HG03575 (cell line): ENCODE measurements at regions not wholly inside any gene's neighbourhood (a gene's known extent, or its start where the extent isn't known, plus 50 kb on each side); places are given as distances from the start of the nearest gene placed in this dataset.

Source experiments
- ATAC-seq: cut with Tn5 transposase; IDR thresholded peaks from one replicate; pipeline ENCODE4 v1.9.1; 2021; ENCODE audit not compliant: unreplicated experiment, insufficient number of reproducible peaks, low FRiP score; ENCODE audit errors: extremely low read depth

DNA sequence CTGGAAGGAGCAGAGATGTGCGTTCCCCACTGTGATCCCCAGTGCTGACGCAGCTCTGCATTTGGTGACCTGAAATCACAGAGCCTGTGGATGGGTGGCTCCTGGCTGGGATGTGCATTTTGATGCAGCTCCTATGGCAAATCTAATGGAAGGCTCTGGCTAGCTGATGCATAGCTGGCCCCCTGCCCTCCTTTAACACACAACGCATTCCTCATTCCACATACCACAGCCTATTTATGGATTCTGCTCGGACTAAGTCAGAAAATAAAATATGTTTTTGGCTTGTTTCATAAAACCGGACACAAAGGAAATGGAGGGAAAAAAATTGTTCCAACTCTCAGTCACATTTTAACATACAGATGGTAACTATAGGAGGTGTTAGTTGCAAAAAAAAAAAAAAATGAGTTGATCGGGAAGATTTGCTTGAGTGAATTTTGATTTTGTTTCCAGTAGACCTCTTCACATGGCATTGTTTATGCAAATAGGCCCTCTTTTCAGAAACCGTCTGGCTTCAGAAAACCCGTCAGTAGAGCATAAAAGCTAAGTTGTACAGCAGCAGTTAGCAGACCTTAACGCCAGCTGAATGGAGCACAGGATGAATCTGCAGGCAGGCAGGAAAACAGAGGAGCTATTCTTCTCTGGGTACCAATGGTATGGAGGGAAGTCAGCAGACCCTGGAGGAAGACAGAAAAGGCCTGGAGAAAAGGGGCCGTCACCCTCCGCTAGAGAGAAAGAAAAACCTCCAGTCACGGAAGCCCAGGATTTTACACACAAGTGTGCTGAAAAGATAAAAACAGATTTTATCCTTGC, 215.4 kb downstream of the HDGFL1 start:
- ATAC-seq = no peak

DNA sequence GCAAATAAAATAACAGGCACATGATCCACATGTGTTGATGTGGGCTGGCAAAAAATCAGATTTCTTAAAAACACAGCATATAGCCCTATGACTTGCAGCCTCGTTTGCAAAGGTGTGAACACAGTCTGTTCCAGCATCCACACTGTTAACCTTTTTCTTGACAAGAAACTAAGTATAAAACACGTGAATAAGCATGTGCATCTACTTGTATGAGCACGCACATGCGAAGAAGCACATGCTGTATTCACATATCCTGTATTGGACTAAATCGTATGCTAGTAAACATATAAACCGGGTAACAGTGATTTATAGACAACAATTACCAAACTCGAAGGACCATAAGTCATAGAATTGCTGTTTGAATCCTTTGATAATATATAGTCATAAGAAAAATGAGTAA, 218.7 kb downstream of the HDGFL1 start:
- no peak for ATAC-seq

DNA sequence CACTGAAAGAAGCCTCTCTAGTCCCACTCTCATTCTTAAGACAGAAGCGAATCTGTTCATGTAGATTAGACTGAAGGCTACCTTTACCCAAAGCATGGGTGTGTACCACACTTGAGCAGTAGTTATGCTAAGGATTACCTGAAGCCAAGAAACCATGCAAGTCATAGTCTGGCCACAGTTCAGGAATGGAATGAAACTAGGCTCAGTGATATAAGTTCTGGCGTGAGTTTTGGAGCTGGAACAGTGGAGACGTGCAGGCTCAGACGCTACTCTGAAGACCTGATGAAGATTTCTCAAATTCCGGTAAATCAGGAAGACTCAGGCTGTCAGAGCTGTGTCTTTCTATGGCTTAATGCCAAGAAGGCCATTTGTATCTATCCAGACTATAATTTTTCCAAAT, 219.9 kb downstream of the HDGFL1 start:
- ATAC-seq = no peak

GRCh38 chr6:22794844-22795243, 225.5 kb downstream of the HDGFL1 start:
- ATAC-seq = no peak

GRCh38 chr6:22800451-22800850, 231.1 kb downstream of the HDGFL1 start:
- ATAC-seq = no peak

- no peak for ATAC-seq
Measured at GRCh38 chr6:22801831-22802230, 232.5 kb downstream of the HDGFL1 start.

DNA sequence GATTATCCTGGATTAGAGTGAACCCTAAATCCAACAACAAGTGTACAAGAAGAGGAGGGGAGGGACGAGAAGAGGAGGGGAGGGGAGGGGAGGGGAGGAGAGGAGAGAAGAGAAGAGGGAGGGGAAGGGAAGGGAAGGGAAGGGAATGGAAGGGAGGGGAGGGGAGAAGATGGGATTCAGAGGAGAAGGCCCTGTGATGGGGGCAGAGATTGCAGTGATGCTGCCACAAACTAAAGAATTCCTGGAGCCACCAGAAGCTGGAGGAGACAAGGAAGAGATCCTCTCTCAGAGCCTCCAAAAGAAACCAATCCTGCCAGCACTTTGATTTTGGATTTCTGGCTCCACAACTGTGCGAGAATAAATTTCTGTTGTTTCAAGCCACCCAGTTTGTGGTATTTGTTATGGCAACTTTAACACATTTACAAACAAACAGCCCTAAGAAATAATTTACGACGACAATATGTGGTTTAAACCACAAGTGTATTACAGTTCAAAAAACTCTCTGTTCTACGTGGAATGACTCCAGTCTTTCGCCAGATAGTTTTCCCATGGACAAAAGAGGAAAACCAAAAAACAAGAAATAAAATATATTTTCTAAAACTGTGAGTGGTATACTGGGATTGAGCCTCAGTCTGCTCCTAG, 235.4 kb downstream of the HDGFL1 start:
- no peak for ATAC-seq

DNA sequence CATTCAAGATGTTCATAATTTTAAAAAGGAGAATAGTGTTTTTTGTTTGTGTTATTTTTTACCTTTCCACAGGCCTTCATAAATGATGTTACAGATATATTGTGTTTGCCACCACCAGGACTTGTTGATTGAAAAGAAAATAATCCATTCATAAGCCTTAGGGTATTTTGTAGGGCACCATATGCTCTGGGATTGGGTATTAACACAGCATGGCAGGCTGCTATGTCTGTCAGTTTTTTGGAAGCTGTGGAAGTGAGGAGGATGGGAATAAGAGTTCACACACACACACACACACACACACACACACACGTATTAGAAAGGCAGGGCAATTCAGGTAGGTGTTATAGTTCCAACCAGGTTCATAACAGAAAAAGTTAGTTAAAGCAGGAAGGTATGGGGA, 237.9 kb downstream of the HDGFL1 start:
- no peak for ATAC-seq

- ATAC-seq = no peak
Measured at GRCh38 chr6:22807818-22808217, 238.5 kb downstream of the HDGFL1 start.

GRCh38 chr6:22808466-22808865, 239.1 kb downstream of the HDGFL1 start:
- no peak for ATAC-seq

GRCh38 chr6:22809370-22809769, 240.0 kb downstream of the HDGFL1 start:
- no peak for ATAC-seq

- no peak for ATAC-seq
Measured at GRCh38 chr6:22819209-22819608, 249.8 kb downstream of the HDGFL1 start.

DNA sequence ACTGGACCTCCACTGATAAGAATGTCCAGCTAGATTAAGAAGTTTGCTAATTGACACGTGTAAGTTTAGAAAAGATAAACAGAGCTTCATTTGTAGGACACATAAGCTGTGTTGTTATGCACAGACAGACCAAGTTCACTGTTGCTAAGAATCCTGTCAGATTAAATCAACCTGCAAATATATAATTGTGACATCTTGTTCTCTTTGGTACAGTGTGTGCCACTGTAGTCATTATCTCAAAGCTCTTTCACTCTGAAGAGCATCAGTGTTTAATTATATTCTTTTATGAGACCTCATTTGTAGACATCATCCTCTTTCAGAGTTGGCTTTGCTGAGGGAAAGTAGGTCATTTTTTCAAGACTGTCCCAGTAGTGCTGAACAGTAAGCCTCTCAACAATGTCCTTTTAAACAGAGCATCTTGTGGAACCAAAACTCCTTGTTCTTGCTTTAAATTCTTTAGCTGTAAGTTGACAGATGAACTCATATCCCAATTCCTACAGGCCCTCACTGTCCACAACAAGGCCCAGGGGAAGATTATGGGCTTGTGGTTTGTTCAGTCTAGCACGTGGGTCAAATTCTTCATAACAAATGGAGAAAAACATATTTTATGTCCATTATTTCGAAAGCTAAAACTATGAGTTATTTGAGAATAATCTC, 252.4 kb downstream of the HDGFL1 start:
- no peak for ATAC-seq

DNA sequence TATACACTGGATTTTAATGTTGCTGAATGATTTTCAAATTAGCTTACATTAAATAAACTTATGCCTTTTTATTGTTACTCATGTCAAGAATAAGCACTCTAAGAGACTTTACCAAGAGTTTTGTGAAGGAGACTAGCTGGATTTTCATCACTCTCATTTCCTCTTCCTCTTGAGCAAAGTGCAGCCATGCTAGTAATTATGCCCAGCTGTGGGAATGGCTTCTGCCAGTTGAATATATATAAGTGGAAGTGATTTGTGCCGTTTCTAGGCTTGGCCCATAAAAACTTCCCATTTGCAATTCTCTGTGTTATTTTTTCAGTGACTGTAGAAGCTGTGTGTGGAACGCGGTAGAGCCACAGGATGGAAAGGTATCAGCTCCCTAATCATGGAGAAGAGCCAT, 255.8 kb downstream of the HDGFL1 start:
- ATAC-seq = no peak

GRCh38 chr6:22826961-22827360, 257.6 kb downstream of the HDGFL1 start:
- ATAC-seq = no peak

DNA sequence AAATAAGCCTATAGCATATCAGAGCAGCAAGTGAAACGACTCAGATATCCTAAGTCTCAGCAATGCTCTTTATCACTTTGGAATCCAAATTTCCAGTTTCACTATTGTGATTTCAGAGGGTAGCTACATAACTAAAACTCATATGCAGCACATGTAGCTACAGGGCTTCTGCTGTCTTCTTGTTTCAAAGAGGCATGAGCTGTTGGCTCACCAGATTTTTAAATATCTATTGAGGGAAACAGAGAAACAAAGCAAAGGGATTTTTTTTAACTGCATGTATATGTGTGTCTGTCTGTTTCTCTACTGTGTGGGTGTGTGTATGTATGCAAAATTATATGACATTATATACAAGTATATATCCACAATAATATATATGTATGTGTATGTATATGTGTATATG, 258.4 kb downstream of the HDGFL1 start:
- ATAC-seq = no peak

DNA sequence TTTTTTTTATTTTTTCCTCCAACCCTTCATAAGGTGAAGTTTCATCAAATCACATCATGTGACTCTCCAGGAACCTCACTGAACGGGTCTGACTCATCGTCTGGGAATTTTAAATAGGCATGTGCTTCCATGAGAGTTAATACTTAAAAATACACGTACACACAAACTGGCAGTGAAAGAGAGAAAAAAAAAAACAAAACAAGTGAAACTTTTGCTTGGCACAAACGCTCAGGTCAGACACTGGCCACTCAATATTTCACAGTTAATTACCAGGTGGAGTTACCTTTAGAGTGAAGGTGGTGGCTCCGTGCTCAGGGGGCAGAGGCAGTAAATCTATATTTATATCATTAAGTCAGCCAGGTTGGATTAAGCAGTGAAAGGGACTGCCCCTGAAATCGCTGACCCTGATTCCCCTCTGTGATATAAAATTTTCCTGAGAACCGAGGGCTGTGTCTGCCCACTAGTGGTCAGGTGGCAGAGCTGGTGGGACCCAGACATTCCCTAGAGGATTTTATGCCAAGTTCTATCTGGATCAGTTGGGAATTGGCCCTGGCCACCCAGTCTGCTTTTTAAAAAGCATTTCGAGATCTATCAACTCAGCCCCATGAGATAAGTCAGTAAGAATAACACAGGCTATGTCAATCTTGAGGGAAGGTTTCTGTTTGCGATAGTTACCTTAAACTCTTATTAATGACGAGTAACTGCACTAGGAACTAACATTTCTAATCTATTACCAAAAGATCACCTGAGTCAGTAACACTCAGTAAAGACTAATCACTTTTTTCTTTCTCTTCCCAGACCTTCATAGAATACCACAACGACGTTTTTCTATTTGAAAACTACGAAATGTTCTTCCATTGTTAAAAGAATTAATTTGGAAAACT, 259.1 kb downstream of the HDGFL1 start:
- ATAC-seq = no peak

GRCh38 chr6:22829070-22829469, 259.7 kb downstream of the HDGFL1 start:
- no peak for ATAC-seq

GRCh38 chr6:22830463-22830862, 261.1 kb downstream of the HDGFL1 start:
- no peak for ATAC-seq
